HFFc6 (cell line): ENCODE measurements at regions not wholly inside any gene's neighbourhood (a gene's known extent, or its start where the extent isn't known, plus 50 kb on each side); places are given as distances from the start of the nearest gene placed in this dataset.

Experiments used
- DNase-seq: peaks from one replicate; pipeline ENCODE4 v3.0.0-alpha.2; 2018
- H3K27ac Mint-ChIP-seq: 2 replicates; pipeline ENCODE4 v1.8.0; 2020; ENCODE audit warnings: mild to moderate bottlenecking, mixed read lengths
- H3K27me3 Mint-ChIP-seq: 2 replicates; pipeline ENCODE4 v1.8.0; 2021; ENCODE audit warnings: mild to moderate bottlenecking, moderate library complexity, mixed read lengths; ENCODE audit not compliant: insufficient read depth
- H3K36me3 Mint-ChIP-seq: 2 replicates; pipeline ENCODE4 v1.8.0; 2021; ENCODE audit warnings: low read depth, mixed read lengths
- H3K4me1 Mint-ChIP-seq: 2 replicates; pipeline ENCODE4 v1.8.0; 2020; ENCODE audit warnings: low read depth, mixed read lengths
- H3K4me3 Mint-ChIP-seq: 2 replicates; pipeline ENCODE4 v1.8.0; 2020; ENCODE audit warnings: mild to moderate bottlenecking, moderate library complexity, mixed read lengths
- H3K9me3 Mint-ChIP-seq: 2 replicates; pipeline ENCODE4 v1.8.0; 2020; ENCODE audit warnings: mild to moderate bottlenecking, mixed read lengths
- CTCF ChIP-seq: fragments of 200-600 bp; sonication (generic); IDR thresholded peaks from 2 replicates; pipeline ENCODE4 v1.5.0; 2021; ENCODE audit warnings: antibody characterized with exemption, mild to moderate bottlenecking

- Mint-ChIP-seq H3K36me3 (no peaks in the 10 kb centered on the region), H3K4me1 (peaks cover 16% of the 10 kb centered on the region), H3K4me3 (no peak overlapping the region), H3K27ac (no peak overlapping the region), H3K9me3 (no peaks in the 10 kb centered on the region), H3K27me3 (peaks cover 17% of the 10 kb centered on the region)
- TF ChIP-seq CTCF: no peak
- DNase-seq: no peak
Observed at GRCh38 chr11:31936312-31936711, 125.2 kb upstream of the PAX6 start.

- TF ChIP-seq CTCF: no peak
Observed at GRCh38 chr11:31932879-31933278, 121.8 kb upstream of the PAX6 start.

GRCh38 chr11:31927982-31928381 is 116.9 kb upstream of the PAX6 start:
- peaks cover 15% of the 10 kb centered on the region for H3K27me3 Mint-ChIP-seq
- no peaks in the 10 kb centered on the region for H3K36me3 Mint-ChIP-seq
- no peak for TF ChIP-seq CTCF
- no peak overlapping the region for H3K27ac Mint-ChIP-seq
- no peaks in the 10 kb centered on the region for H3K4me1 Mint-ChIP-seq
- H3K4me3 Mint-ChIP-seq: no peak overlapping the region
- no peak for DNase-seq
- H3K9me3 Mint-ChIP-seq: no peaks in the 10 kb centered on the region

More at GRCh38 chr11:31932879-31933278, 121.8 kb upstream of the PAX6 start:
- Mint-ChIP-seq H3K36me3 (no peaks in the 10 kb centered on the region), H3K27me3 (peaks cover 9% of the 10 kb centered on the region), H3K27ac (no peak overlapping the region), H3K4me1 (no peaks in the 10 kb centered on the region), H3K9me3 (no peaks in the 10 kb centered on the region), H3K4me3 (no peak overlapping the region)
- DNase-seq: no peak

GRCh38 chr11:31926816-31927528 is 115.8 kb upstream of the PAX6 start:
- no peak overlapping the region for H3K4me3 Mint-ChIP-seq
- H3K36me3 Mint-ChIP-seq: no peaks in the 10 kb centered on the region
- no peak for DNase-seq
- H3K9me3 Mint-ChIP-seq: no peaks in the 10 kb centered on the region
- no peak overlapping the region for H3K27ac Mint-ChIP-seq
- peaks cover under 1% of the 10 kb centered on the region for H3K4me1 Mint-ChIP-seq
- TF ChIP-seq CTCF: no peak
- H3K27me3 Mint-ChIP-seq: peaks cover 15% of the 10 kb centered on the region; the same call in 1 of the 2 replicates

- H3K4me3 Mint-ChIP-seq: no peak overlapping the region
- peaks cover 9% of the 10 kb centered on the region for H3K4me1 Mint-ChIP-seq
- H3K9me3 Mint-ChIP-seq: no peaks in the 10 kb centered on the region
- H3K27ac Mint-ChIP-seq: no peak overlapping the region
- no peak for TF ChIP-seq CTCF
- H3K36me3 Mint-ChIP-seq: no peaks in the 10 kb centered on the region
- H3K27me3 Mint-ChIP-seq: peaks cover 13% of the 10 kb centered on the region; the same call in 1 of the 2 replicates
- no peak for DNase-seq
Observed at GRCh38 chr11:31926106-31926505, 115.0 kb upstream of the PAX6 start.
